ENCODE measurements at regions not wholly inside any gene's neighbourhood (a gene's known extent, or its start where the extent isn't known, plus 50 kb on each side); places are given as distances from the start of the nearest gene placed in this dataset.

DNA sequence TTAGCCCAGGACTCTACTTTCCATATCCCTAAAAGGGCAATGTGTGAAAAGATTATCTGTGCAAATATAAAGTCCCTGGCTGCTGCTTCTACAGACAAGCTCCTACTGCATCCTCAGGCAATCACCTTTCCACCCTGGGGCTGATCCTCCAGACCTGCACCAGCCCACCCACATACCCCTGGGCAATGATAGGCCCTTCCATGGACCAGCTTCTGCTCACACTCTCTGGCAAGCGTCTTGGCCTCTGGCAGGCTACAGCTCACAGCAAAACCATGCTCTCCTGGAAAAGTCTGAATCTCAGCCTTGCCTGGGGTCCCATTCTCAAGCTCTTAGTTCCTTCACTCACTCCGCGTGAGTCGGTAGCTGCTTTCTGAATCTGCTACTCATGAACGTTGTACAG, 69.5 kb downstream of the IGLL5 start:
- H3K4me3 ChIP-seq (ENCODE audit: low read length): no peak overlapping the region
- peaks cover 12% of the 10 kb centered on the region for H3K4me1 ChIP-seq (ENCODE audit: control insufficient read depth, insufficient read depth, low read length)
- no peaks in the 10 kb centered on the region for H3K27me3 ChIP-seq (ENCODE audit: control insufficient read depth, insufficient read depth, low read length)
- DNase-seq (no peak), ATAC-seq (no peak)
- no peaks in the 10 kb centered on the region for H3K36me3 ChIP-seq (ENCODE audit: control insufficient read depth, insufficient read depth, low read length)
- Mint-ChIP-seq H3K4me3 (no peak overlapping the region), H3K4me1 (peaks cover 5 to 11% of the 10 kb centered on the region in 2 donors), H3K36me3 (peaks cover 11% of the 10 kb centered on the region), H3K27ac (no peak overlapping the region), H3K27me3 (ENCODE audit: low read depth in 2 of 2) (peaks cover 12 to 34% of the 10 kb centered on the region in 2 donors), H3K9me3 (peaks cover 0 to 4% of the 10 kb centered on the region in 2 donors)
- WGBS (ENCODE audit: insufficient coverage): 88% methylated on average over 5 of the region's 5 CpGs
- H3K27ac ChIP-seq (ENCODE audit: low read length): no peak overlapping the region
- H3K9me3 ChIP-seq (ENCODE audit: control insufficient read depth, insufficient read depth, low read length): no peaks in the 10 kb centered on the region
- TF ChIP-seq, protein P1, sequence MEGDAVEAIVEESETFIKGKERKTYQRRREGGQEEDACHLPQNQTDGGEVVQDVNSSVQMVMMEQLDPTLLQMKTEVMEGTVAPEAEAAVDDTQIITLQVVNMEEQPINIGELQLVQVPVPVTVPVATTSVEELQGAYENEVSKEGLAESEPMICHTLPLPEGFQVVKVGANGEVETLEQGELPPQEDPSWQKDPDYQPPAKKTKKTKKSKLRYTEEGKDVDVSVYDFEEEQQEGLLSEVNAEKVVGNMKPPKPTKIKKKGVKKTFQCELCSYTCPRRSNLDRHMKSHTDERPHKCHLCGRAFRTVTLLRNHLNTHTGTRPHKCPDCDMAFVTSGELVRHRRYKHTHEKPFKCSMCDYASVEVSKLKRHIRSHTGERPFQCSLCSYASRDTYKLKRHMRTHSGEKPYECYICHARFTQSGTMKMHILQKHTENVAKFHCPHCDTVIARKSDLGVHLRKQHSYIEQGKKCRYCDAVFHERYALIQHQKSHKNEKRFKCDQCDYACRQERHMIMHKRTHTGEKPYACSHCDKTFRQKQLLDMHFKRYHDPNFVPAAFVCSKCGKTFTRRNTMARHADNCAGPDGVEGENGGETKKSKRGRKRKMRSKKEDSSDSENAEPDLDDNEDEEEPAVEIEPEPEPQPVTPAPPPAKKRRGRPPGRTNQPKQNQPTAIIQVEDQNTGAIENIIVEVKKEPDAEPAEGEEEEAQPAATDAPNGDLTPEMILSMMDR (IDR thresholded peaks at IDR 0.05): no peak
- intact Hi-C loops (cut with micrococcal nuclease): loop anchor here (2.0 to 10.0 kb wide), 5 partner anchors 310 to 898 kb away; partner anchors contain the start of gene SLC2A11

DNA sequence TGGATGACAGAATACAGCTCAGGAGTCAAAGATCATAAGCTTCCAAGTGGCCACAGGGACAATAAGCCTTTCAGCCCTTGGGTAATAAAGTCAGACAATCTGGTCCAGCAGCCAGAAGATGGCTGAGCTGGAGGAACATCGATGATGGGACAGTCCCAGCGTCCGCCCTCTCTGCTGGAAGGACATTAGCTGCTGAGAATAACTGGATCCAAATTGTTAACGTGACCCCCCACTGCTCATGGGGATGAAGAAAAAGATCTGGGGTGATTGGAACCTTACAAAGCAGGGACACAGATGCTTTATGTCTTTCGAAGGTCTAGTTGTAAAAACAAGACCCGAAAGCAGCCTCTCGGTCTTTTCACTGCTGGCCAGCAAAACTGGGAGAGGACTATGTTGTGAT, 71.0 kb downstream of the IGLL5 start:
- H3K36me3 Mint-ChIP-seq: peaks cover 11% of the 10 kb centered on the region
- no peak overlapping the region for H3K4me3 ChIP-seq (ENCODE audit: low read length)
- no peak overlapping the region for H3K27ac ChIP-seq (ENCODE audit: low read length)
- intact Hi-C loops (cut with micrococcal nuclease): loop anchor here (1.0 to 10.0 kb wide), 6 partner anchors 170 to 896 kb away; partner anchors contain the start of gene SLC2A11
- no peaks in the 10 kb centered on the region for H3K27me3 ChIP-seq (ENCODE audit: control insufficient read depth, insufficient read depth, low read length)
- H3K27ac Mint-ChIP-seq: no peak overlapping the region
- no peak overlapping the region for H3K4me3 Mint-ChIP-seq
- ATAC-seq (no peak), DNase-seq (no peak)
- peaks cover 13 to 39% of the 10 kb centered on the region in 2 donors for H3K27me3 Mint-ChIP-seq (ENCODE audit: low read depth in 2 of 2)
- H3K9me3 ChIP-seq (ENCODE audit: control insufficient read depth, insufficient read depth, low read length): no peaks in the 10 kb centered on the region
- H3K36me3 ChIP-seq (ENCODE audit: control insufficient read depth, insufficient read depth, low read length): no peaks in the 10 kb centered on the region
- 80% methylated on average over 7 of the region's 7 CpGs for WGBS (ENCODE audit: insufficient coverage)
- H3K9me3 Mint-ChIP-seq: peaks cover 0 to 4% of the 10 kb centered on the region in 2 donors
- peaks cover 5 to 11% of the 10 kb centered on the region in 2 donors for H3K4me1 Mint-ChIP-seq
- H3K4me1 ChIP-seq (ENCODE audit: control insufficient read depth, insufficient read depth, low read length): peaks cover 5% of the 10 kb centered on the region
- TF ChIP-seq, protein P1 (IDR thresholded peaks at IDR 0.05): no peak

- WGBS (ENCODE audit: insufficient coverage): 39% methylated on average over 9 of the region's 9 CpGs
- no peak overlapping the region for H3K27ac Mint-ChIP-seq
- intact Hi-C loops (cut with micrococcal nuclease): loop anchor here (1.0 to 10.0 kb wide), 6 partner anchors 169 to 896 kb away; partner anchors contain the start of gene SLC2A11
Measured at GRCh38 chr22:22959147-22959827, 71.7 kb downstream of the IGLL5 start.

More at GRCh38 chr22:22959147-22959827, 71.7 kb downstream of the IGLL5 start:
- peak; percentile 74 to 89 for DNase-seq
- Histone ChIP-seq H3K9me3 (ENCODE audit: control insufficient read depth, insufficient read depth, low read length) (no peaks in the 10 kb centered on the region), H3K27ac (ENCODE audit: low read length) (no peak overlapping the region), H3K4me3 (ENCODE audit: low read length) (no peak overlapping the region), H3K4me1 (ENCODE audit: control insufficient read depth, insufficient read depth, low read length) (peaks cover 5% of the 10 kb centered on the region), H3K36me3 (ENCODE audit: control insufficient read depth, insufficient read depth, low read length) (no peaks in the 10 kb centered on the region), H3K27me3 (ENCODE audit: control insufficient read depth, insufficient read depth, low read length) (no peaks in the 10 kb centered on the region)
- H3K4me1 Mint-ChIP-seq: peaks cover 5 to 9% of the 10 kb centered on the region in 2 donors
- H3K9me3 Mint-ChIP-seq: peaks cover 0 to 4% of the 10 kb centered on the region in 2 donors
- peaks cover 19 to 39% of the 10 kb centered on the region in 2 donors for H3K27me3 Mint-ChIP-seq (ENCODE audit: low read depth in 2 of 2)
- H3K36me3 Mint-ChIP-seq: peaks cover 11% of the 10 kb centered on the region
- peak; percentile 56 to 79 (median 72) for ATAC-seq
- no peak overlapping the region for H3K4me3 Mint-ChIP-seq
- TF ChIP-seq, protein P1 (IDR thresholded peaks at IDR 0.05): peak; percentile 99

All from natural killer cell (primary cell).